ENCODE measurements at regions not wholly inside any gene's neighbourhood (a gene's known extent, or its start where the extent isn't known, plus 50 kb on each side); places are given as distances from the start of the nearest gene placed in this dataset.

DNA sequence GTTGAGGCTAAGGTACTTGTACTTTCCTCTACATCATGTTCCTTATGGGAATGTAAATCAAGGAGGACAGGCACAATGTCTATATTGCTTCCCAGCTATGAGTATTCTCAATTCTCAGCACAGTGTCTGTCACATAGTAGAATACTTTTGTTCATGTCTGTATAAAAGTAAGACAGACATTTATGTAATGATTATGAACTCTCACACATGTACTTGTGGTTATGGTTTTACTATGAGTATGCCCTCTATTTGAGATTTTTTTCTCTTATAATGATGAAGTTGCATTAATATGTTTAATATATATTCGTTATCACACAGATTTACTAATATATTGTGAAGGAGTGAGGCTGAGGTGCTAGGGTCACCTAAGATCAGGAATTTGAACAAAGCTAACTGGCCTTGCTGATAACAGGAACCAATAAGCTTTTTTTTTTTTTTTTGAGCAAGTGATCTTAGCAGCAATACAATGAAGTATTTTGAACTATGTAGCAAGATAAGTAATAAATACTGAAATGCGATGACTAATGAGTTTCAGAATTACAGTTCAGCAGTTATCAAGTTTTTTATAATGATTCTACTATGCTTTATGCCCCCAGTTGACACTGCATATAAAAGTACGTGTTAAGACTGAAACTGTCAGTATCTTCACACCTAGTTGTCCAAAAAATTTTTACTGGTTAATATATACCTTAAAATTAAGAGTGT is 623.1 kb downstream of the HTR1B start:
- Histone ChIP-seq H3K4me2 (no peak overlapping the region), H3K36me3 (ENCODE audit: insufficient read depth) (no peaks in the 10 kb centered on the region), H4K20me1 (ENCODE audit: insufficient read depth) (no peaks in the 10 kb centered on the region), H3K79me2 (ENCODE audit: insufficient read depth, low read depth) (no peaks in the 10 kb centered on the region), H2AFZ (ENCODE audit: low read depth) (no peak overlapping the region), H3K4me3 (IDR thresholded peaks at IDR 0.05; ENCODE audit: insufficient read depth, low read depth, low read length) (no peak overlapping the region), H3K27me3 (ENCODE audit: insufficient read depth, low read depth) (no peaks in the 10 kb centered on the region), H3K9ac (no peak overlapping the region), H3K27ac (no peak overlapping the region), H3K4me1 (ENCODE audit: low read depth, poor library complexity, severe bottlenecking) (no peaks in the 10 kb centered on the region)
- TF ChIP-seq, protein P1, sequence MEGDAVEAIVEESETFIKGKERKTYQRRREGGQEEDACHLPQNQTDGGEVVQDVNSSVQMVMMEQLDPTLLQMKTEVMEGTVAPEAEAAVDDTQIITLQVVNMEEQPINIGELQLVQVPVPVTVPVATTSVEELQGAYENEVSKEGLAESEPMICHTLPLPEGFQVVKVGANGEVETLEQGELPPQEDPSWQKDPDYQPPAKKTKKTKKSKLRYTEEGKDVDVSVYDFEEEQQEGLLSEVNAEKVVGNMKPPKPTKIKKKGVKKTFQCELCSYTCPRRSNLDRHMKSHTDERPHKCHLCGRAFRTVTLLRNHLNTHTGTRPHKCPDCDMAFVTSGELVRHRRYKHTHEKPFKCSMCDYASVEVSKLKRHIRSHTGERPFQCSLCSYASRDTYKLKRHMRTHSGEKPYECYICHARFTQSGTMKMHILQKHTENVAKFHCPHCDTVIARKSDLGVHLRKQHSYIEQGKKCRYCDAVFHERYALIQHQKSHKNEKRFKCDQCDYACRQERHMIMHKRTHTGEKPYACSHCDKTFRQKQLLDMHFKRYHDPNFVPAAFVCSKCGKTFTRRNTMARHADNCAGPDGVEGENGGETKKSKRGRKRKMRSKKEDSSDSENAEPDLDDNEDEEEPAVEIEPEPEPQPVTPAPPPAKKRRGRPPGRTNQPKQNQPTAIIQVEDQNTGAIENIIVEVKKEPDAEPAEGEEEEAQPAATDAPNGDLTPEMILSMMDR (conservative IDR thresholded peaks at IDR 0.05; ENCODE audit: low read depth, low read length) = no peak

DNA sequence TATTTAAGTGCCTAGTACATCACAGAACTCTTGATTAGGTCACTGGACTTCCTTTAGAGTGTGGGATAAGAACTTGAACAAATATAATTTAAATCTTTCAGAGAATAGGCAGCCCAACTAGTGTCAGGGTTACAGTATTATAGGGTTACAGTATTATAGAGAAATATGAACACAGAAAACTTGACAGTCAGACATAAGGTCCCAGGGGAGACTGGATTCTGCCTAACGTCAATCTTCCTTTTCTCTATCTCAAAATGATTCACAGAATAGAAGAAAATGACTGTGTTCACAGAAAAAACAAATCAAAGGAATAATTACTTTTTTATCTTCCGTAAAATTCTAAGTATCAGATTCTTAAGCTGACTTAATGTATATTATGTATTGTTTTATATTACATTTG is 623.8 kb downstream of the HTR1B start:
- Histone ChIP-seq H2AFZ (ENCODE audit: low read depth) (no peak overlapping the region), H3K36me3 (ENCODE audit: insufficient read depth) (no peaks in the 10 kb centered on the region), H3K79me2 (ENCODE audit: insufficient read depth, low read depth) (no peaks in the 10 kb centered on the region), H3K4me2 (no peak overlapping the region), H4K20me1 (ENCODE audit: insufficient read depth) (no peaks in the 10 kb centered on the region), H3K9ac (no peak overlapping the region), H3K4me3 (IDR thresholded peaks at IDR 0.05; ENCODE audit: insufficient read depth, low read depth, low read length) (no peak overlapping the region), H3K4me1 (ENCODE audit: low read depth, poor library complexity, severe bottlenecking) (no peaks in the 10 kb centered on the region), H3K27me3 (ENCODE audit: insufficient read depth, low read depth) (no peaks in the 10 kb centered on the region), H3K27ac (no peak overlapping the region)
- TF ChIP-seq, protein P1 (conservative IDR thresholded peaks at IDR 0.05; ENCODE audit: low read depth, low read length) = no peak

DNA sequence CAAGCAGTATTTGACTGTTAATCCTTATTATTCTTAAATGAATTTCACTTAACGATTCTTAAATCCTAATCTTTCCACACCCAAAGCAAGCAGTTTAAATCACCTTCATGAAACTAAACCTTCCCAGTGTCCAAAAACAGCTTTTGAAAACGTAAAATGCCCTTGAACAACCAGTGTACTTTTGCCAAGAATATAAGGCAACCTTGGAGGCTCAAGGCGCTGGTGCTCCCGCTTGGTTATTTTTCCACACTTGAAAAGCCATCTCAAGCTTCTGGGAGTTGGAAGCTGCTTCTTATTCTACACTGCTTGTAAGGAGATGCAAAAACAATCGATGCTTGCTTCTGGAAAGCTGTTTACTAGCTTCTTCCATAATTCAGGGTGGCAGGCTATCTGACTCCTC is 625.7 kb downstream of the HTR1B start:
- Histone ChIP-seq H3K4me3 (IDR thresholded peaks at IDR 0.05; ENCODE audit: insufficient read depth, low read depth, low read length) (no peak overlapping the region), H3K27me3 (ENCODE audit: insufficient read depth, low read depth) (no peaks in the 10 kb centered on the region), H4K20me1 (ENCODE audit: insufficient read depth) (no peaks in the 10 kb centered on the region), H3K27ac (no peak overlapping the region), H3K4me1 (ENCODE audit: low read depth, poor library complexity, severe bottlenecking) (no peaks in the 10 kb centered on the region), H2AFZ (ENCODE audit: low read depth) (no peak overlapping the region), H3K9ac (no peak overlapping the region), H3K79me2 (ENCODE audit: insufficient read depth, low read depth) (no peaks in the 10 kb centered on the region), H3K4me2 (no peak overlapping the region), H3K36me3 (ENCODE audit: insufficient read depth) (no peaks in the 10 kb centered on the region)
- TF ChIP-seq, protein P1 (conservative IDR thresholded peaks at IDR 0.05; ENCODE audit: low read depth, low read length) = no peak

DNA sequence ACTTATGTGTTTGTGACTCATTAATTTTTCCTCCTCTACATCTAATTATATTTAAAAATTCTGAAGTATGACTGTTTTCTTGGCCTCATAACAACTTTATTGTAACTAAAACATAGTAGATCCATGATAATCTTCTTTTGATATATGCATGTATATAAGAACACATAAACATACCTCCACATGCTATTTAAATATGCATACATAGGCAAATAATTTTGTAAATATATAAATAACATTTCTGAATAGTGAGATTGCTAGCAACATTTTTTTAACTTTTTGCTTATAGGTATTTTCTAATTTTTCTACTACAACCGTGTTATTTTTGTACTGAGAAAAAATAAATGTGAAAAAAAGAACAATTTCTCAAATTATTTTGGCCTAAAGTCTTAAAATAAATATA is 627.6 kb downstream of the HTR1B start:
- no peaks in the 10 kb centered on the region for H4K20me1 ChIP-seq (ENCODE audit: insufficient read depth)
- no peaks in the 10 kb centered on the region for H3K27me3 ChIP-seq (ENCODE audit: insufficient read depth, low read depth)
- H3K79me2 ChIP-seq (ENCODE audit: insufficient read depth, low read depth) = no peaks in the 10 kb centered on the region
- H3K9ac ChIP-seq = no peak overlapping the region
- no peaks in the 10 kb centered on the region for H3K36me3 ChIP-seq (ENCODE audit: insufficient read depth)
- H3K4me3 ChIP-seq (IDR thresholded peaks at IDR 0.05; ENCODE audit: insufficient read depth, low read depth, low read length) = no peak overlapping the region
- H2AFZ ChIP-seq (ENCODE audit: low read depth) = no peak overlapping the region
- no peak overlapping the region for H3K27ac ChIP-seq
- no peak overlapping the region for H3K4me2 ChIP-seq
- no peaks in the 10 kb centered on the region for H3K4me1 ChIP-seq (ENCODE audit: low read depth, poor library complexity, severe bottlenecking)
- TF ChIP-seq, protein P1 (conservative IDR thresholded peaks at IDR 0.05; ENCODE audit: low read depth, low read length) = no peak
